Pancreas (tissue), 10 donors: ENCODE measurements at regions not wholly inside any gene's neighbourhood (a gene's known extent, or its start where the extent isn't known, plus 50 kb on each side); places are given as distances from the start of the nearest gene placed in this dataset.

Experiments used
- ATAC-seq, 4 donors: fragments of 200-7000 bp; cut with Tn5 transposase; one replicate each; pipeline versions ENCODE4 v1.8.0 to v1.9.1; 2020; ENCODE audit warnings: mild to moderate bottlenecking in 4 of 4, moderate library complexity in 4 of 4
- DNase-seq, 6 donors: peaks; one replicate each; pipeline ENCODE4 v3.0.0-alpha.2; 2020
- FAIRE-seq: peaks from 2 replicates; lab custom pipeline; 2012; peaks lifted over from hg19 to GRCh38; lab: Jason Lieb, UNC
- H3K27ac ChIP-seq, 4 donors: fragments of 200-600 bp; sonication (generic); 1 replicate in 3 of 4; 2 replicates in 1 of 4; pipeline versions ENCODE4 v1.5.0 to v1.8.0; 2020
- H3K27me3 ChIP-seq, 4 donors: fragments of 200-600 bp; one replicate each; pipeline ENCODE4 v1.8.0; 2021
- H3K36me3 ChIP-seq, 3 donors: fragments of 200-600 bp; sonication (generic) in 1 of 3; one replicate each; pipeline versions ENCODE4 v1.5.0 to v1.8.0; 2020 to 2021
- H3K4me1 ChIP-seq, 3 donors: fragments of 200-600 bp; one replicate each; pipeline ENCODE4 v1.8.0; 2021
- H3K4me3 ChIP-seq, 4 donors: fragments of 200-600 bp; sonication (generic) in 2 of 4; one replicate each; pipeline versions ENCODE4 v1.5.0 to v1.8.0; 2020 to 2021
- H3K9me3 ChIP-seq, 4 donors: fragments of 200-600 bp; one replicate each; pipeline ENCODE4 v1.8.0; 2021
- CTCF ChIP-seq, 4 donors: fragments of 200-600 bp; sonication (generic) in 3 of 4; IDR thresholded peaks; one replicate each; pipeline versions ENCODE4 v1.5.0 to v1.8.0; 2021; ENCODE audit warnings: antibody characterized with exemption in 4 of 4
- WGBS, 2 donors: extraction: QIAGEN DNeasy Blood & Tissue Kit; methylation state at CpG; one replicate each; pipeline ENCODE4 v1.1.7; 2013; 5-methylcytosine and 5-hydroxymethylcytosine counted together
- intact Hi-C, 3 donors: fragments of 100-400 bp; cut with DNase I; formaldehyde crosslinking; loops; one replicate each; pipeline versions ENCODE4 v1.11.1 to v1.14.2; 2022
- donor health status: healthy with polysubstance abuse.
- donor health status: DM: no; HTN: no; CAD: no; lungs with moderate emphysema.
- donor health status: DM: no; HTN: no; CAD: no.
- donor health status: control.
- donor health status: control.
- donor health status: Bipolar disorder and iron deficiency.
- donor health status: DM: yes; HTN: yes; CAD: no.
- donor health status: DM: no; HTN: no; CAD: no.
- donor health status: DM: no; HTN: no; CAD: no.
- donor health status: DM: yes; HTN: yes; CAD: no.

GRCh38 chr22:34214372-34214771 is 294.1 kb upstream of the LARGE1 start:
- Histone ChIP-seq H3K27me3 (no peaks in the 10 kb centered on the region), H3K4me3 (no peak overlapping the region), H3K9me3 (no peaks in the 10 kb centered on the region), H3K36me3 (no peaks in the 10 kb centered on the region), H3K4me1 (no peaks in the 10 kb centered on the region), H3K27ac (no peak overlapping the region)
- TF ChIP-seq CTCF (IDR thresholded peaks at IDR 0.05) = no peak
- DNase-seq (no peak), FAIRE-seq (no peak), ATAC-seq (no peak)
- intact Hi-C loops = no loop called here

GRCh38 chr22:34225278-34225677 is 305.0 kb upstream of the LARGE1 start:
- FAIRE-seq (no peak), DNase-seq (no peak), ATAC-seq (no peak)
- TF ChIP-seq CTCF (IDR thresholded peaks at IDR 0.05) = no peak
- Histone ChIP-seq H3K27ac (no peak overlapping the region), H3K4me3 (no peak overlapping the region), H3K9me3 (no peaks in the 10 kb centered on the region), H3K36me3 (no peaks in the 10 kb centered on the region), H3K27me3 (peaks cover 0 to 4% (median 0%) of the 10 kb centered on the region in 4 donors), H3K4me1 (no peaks in the 10 kb centered on the region)
- WGBS, 2 donors = 5 to 11% methylated on average over 1 of the region's 1 CpG
- intact Hi-C loops = no loop called here

- Histone ChIP-seq H3K27me3 (no peaks in the 10 kb centered on the region), H3K9me3 (no peaks in the 10 kb centered on the region), H3K4me1 (no peaks in the 10 kb centered on the region), H3K4me3 (no peak overlapping the region), H3K27ac (no peak overlapping the region), H3K36me3 (no peaks in the 10 kb centered on the region)
- FAIRE-seq (no peak), ATAC-seq (no peak), DNase-seq (no peak)
- TF ChIP-seq CTCF (IDR thresholded peaks at IDR 0.05) = no peak
- intact Hi-C loops = no loop called here
- WGBS, 2 donors = 44 to 57% methylated on average over 3 of the region's 3 CpGs
Measured at GRCh38 chr22:34236527-34236926, 316.3 kb upstream of the LARGE1 start.

- Histone ChIP-seq H3K9me3 (no peaks in the 10 kb centered on the region), H3K4me1 (no peaks in the 10 kb centered on the region), H3K27ac (no peak overlapping the region), H3K27me3 (no peaks in the 10 kb centered on the region), H3K36me3 (no peaks in the 10 kb centered on the region), H3K4me3 (no peak overlapping the region)
- ATAC-seq (no peak), FAIRE-seq (no peak), DNase-seq (no peak)
- TF ChIP-seq CTCF (IDR thresholded peaks at IDR 0.05) = no peak
- intact Hi-C loops = no loop called here
- WGBS, 2 donors = 48 to 52% methylated on average over 3 of the region's 3 CpGs
Measured at GRCh38 chr22:34239421-34239820, 319.1 kb upstream of the LARGE1 start.

GRCh38 chr22:34243023-34243422 is 322.7 kb upstream of the LARGE1 start:
- no peak overlapping the region for H3K4me3 ChIP-seq
- H3K9me3 ChIP-seq = no peaks in the 10 kb centered on the region
- no peak for TF ChIP-seq CTCF (IDR thresholded peaks at IDR 0.05)
- DNase-seq (no peak), ATAC-seq (no peak), FAIRE-seq (no peak)
- no peak overlapping the region for H3K27ac ChIP-seq
- H3K27me3 ChIP-seq = no peaks in the 10 kb centered on the region
- 34 to 36% methylated on average over 2 of the region's 2 CpGs for WGBS, 2 donors
- no peaks in the 10 kb centered on the region for H3K4me1 ChIP-seq
- no peaks in the 10 kb centered on the region for H3K36me3 ChIP-seq
- intact Hi-C loops = no loop called here
